CD4-positive, alpha-beta T cell treated with Interleukin-1 beta for 1 hour (primary cell): ENCODE measurements at regions not wholly inside any gene's neighbourhood (a gene's known extent, or its start where the extent isn't known, plus 50 kb on each side); places are given as distances from the start of the nearest gene placed in this dataset.

Experiments
- DNase-seq, 2 donors: peaks; one replicate each; pipeline ENCODE4 v3.0.0-alpha.2; 2020 to 2022

DNA sequence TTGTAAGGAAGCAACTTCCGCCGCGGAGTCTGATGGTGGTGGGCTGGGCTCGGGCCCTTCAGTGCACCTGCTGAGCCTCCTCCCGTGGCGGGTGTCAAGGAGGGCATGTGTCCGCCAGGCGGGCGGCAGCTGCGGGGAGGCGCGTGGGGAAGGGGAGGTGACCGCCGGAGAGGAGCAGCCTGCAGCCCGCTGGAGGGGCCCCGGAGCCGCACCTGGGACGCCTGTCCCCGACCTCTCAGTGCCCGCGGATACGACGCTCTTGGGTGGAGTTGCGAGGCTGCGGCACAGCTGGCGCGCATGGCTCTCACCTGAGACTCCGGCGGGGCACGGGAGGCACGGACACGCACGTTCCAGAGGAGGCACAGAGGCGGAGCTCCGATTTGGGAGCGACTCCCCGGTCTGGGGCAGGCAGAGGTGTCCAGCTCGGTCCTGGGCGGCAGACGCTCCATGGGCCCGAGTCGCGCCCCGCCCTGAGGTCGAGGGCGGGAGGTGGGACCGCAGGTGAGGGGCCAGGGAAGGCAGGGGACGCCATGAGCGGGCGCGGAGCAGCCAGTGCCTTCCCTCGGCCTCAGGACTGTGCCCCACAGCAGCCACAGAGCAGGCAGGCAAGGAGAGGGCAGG, 50.2 kb upstream of the PRR20G start:
- no peak for DNase-seq
